NCI-H1092 treated with DMSO at 0.1 percent for 48 hours (cell line): ENCODE measurements at regions not wholly inside any gene's neighbourhood (a gene's known extent, or its start where the extent isn't known, plus 50 kb on each side); places are given as distances from the start of the nearest gene placed in this dataset.
"Not testable (repeated sequence)": the region's sequence is repeated elsewhere in the genome, so short reads cannot be mapped to it uniquely, and the experiment has no call there.

ENCODE experiments used
- DNase-seq: peaks from one replicate; lab custom pipeline; 2025; lab: John Stamatoyannopoulos, UW

DNA sequence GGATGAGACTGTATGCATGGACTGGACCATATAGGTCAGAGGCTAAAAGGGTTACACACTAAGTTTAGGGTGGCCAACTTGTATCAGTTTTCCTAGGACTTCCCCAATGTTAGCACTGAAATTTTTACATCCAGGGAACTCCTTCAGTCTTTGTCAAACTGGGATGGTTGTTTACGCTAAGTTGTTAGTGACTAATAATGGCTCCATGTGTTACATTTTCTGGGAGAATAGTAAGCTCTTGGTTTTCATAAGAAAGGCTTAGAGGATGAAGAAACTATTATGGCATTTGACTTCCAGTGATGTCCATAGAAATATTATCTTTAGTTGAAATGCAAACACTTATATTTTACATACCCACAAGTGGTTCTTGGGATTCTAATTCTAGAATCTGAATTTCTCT lies 57.9 kb upstream of the ST3GAL6 start:
- no peak for DNase-seq

DNA sequence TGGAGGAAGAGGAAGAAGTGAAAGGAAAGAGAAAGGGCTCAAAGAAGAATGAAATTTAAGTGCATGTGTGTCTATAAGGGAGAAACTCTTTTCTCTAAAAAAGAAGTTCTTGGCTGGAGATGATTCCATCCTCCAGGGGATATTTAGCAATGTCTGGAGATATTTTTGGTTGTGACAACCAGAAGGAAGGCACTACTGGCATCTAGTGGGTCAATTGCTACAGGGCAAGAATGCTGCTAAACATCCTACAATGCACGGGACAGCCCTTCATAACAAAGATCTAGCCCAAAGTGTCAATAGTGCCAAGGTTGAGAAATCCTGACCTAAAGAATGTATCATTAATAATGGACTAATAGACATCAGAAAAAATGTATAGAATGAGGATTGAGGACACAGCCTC lies 57.4 kb upstream of the ST3GAL6 start:
- DNase-seq = no peak

DNA sequence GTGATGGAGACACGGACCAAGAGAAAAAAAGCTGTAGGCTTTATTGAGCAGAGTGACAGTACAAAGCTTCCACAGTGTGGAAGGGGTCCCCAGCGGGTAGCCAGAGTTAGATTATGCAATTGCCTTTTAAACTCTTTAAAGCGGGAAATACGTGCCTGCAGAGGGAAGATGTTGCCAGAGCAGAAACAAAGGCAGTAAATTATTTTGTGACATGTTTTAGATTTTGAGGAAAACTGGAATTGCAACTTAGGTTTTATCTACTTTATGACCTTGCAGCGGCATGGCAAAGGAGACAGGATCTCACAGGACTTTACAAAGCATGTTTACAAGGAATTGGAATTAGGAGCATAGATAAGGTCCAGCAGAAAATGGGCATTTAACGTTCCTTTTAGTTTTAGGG lies 54.5 kb upstream of the ST3GAL6 start:
- DNase-seq = not testable (repeated sequence)

DNA sequence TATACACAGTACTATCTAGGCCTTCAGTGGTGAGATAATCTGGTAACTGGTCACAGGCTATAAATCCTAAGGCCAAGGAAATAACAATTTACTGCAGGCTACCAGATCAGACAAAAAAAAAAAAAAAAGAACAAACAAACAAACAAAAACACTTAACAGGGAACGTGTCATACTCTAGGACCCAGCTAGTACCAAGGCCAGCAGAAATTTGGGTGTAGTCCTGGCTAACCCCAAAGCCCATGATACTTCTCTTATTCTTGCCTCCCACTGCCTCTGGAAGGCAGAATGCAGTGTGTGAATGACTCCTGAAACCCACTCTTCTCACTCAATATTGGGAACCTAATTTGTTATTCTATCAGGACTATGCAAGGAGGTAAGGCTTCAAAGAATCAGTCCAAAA lies 53.7 kb upstream of the ST3GAL6 start:
- DNase-seq = no peak

DNA sequence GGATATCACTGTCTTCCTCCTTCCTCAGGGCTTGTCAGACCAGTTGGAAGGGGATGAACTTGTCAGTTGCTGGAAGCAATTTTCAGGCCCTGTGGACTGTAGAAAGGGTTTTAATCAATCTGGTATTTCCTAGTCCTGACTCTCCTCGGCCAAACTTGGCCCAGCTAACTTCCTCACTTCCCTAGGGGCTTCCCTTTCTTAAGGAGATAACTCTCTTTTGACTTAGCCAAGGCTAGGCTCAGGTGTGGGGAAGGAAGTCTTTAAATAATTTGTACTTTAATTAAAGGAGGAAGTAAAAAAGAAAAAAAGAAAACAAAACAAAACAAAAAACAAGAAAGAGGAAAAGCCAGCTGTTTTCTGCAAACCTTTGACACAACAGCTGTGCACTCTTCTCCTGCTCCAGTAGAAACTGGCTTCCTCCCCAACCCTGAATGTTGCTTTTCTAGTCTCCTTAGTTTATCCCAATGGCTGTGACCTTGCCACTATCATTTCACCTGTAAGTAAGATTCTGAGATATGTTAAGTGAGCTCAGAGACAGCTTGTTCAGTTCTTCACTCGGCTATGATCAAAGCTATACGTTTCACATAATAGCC lies 53.0 kb upstream of the ST3GAL6 start:
- DNase-seq = no peak

DNA sequence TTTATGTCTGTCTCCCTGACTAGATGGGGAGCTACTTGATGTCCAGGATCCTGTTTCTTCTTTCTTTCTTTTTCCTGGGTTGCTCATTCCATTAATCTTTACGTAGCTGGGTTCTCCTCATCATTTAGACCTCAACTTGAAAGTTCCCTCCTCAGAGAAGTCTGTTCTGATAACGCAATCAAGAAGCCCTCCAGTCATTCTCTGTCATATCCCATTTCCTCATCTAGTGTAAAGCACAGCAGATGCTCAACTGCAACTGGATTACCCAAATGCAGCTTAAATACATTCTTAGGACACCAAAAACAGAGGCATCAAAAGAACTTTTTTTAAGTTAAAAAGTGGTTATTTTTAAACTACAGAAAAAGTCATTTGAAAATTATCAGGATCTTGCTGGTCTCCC lies 51.7 kb upstream of the ST3GAL6 start:
- DNase-seq = no peak

DNA sequence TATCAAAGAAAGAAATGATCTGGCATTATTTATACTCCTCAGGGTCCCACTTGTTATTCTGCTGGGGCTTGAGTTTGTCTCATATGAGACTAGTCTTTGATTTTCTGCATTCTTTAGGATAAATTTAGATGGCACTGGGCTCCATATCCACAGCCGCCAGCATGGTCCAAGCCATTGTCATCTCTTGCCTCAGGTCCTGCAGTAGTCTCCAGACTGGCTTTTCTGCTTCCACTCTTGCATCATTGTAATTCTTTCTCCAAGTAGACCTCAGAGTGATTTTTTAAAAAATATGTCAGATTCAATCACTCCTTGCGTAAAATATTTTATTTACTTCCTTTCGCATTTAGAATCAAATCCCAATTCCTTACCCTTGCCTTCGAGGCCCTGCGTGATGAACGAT lies 50.4 kb upstream of the ST3GAL6 start:
- DNase-seq = no peak

DNA sequence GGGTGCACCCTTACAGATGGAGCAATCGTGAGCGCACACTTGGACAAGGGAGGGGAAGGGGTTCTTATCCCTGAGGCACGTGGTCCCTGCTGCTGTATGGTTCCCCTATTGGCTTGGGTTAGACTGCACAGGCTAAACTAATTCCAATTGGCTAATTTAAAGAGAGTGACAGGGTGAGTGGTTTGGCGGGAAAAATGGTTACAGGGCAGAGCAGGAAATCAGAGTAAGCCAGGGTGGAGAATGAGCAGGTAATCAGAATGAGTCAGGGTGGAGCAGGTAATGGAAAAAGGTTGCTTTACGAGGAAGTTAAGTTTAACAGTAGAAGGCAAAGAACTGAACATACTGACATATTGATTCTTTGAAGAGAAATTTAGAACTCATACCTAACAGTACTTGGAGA lies 49.8 kb upstream of the ST3GAL6 start:
- not testable (repeated sequence) for DNase-seq
